SK-N-SH (cell line): ENCODE measurements at regions not wholly inside any gene's neighbourhood (a gene's known extent, or its start where the extent isn't known, plus 50 kb on each side); places are given as distances from the start of the nearest gene placed in this dataset.

ENCODE experiments used
- CTCF ChIP-seq: fragments of 200-600 bp; sonication (generic); IDR thresholded peaks from 2 replicates; pipeline ENCODE4 v1.6.1; 2017; ENCODE audit warnings: antibody characterized with exemption, mild to moderate bottlenecking, moderate library complexity
- JUND ChIP-seq: IDR thresholded peaks from 2 replicates; pipeline ENCODE4 v1.4.0; 2012
- MAX ChIP-seq: IDR thresholded peaks from 2 replicates; pipeline ENCODE4 v1.4.0; 2012; ENCODE audit warnings: low read depth
- MXI1 ChIP-seq: IDR thresholded peaks from 2 replicates; pipeline ENCODE4 v1.6.1; 2012; ENCODE audit warnings: mild to moderate bottlenecking, low read depth, low read length, improper control_type of control experiment
- POLR2AphosphoS5 ChIP-seq: IDR thresholded peaks from 2 replicates; pipeline ENCODE4 v1.6.1; 2012; ENCODE audit warnings: low read depth, low read length
- RAD21 ChIP-seq: IDR thresholded peaks from 2 replicates; pipeline ENCODE4 v1.6.1; 2012; ENCODE audit warnings: mild to moderate bottlenecking, low read length
- REST ChIP-seq: IDR thresholded peaks from 2 replicates; pipeline ENCODE4 v1.6.1; 2012; ENCODE audit warnings: mild to moderate bottlenecking, low read depth, low read length, moderate library complexity
- SMC3 ChIP-seq: IDR thresholded peaks from 2 replicates; pipeline ENCODE4 v1.6.1; 2012; ENCODE audit warnings: low read depth, low read length, improper control_type of control experiment
- TAF1 ChIP-seq: IDR thresholded peaks from 2 replicates; pipeline ENCODE4 v1.6.1; 2012; ENCODE audit warnings: low read depth, mild to moderate bottlenecking, low read length, moderate library complexity, borderline replicate concordance
- TEAD4 ChIP-seq: IDR thresholded peaks from 2 replicates; pipeline ENCODE4 v1.4.0; 2012; ENCODE audit warnings: mild to moderate bottlenecking, borderline replicate concordance; ENCODE audit not compliant: insufficient read depth
- USF1 ChIP-seq: IDR thresholded peaks from 2 replicates; pipeline ENCODE4 v1.4.0; 2012; ENCODE audit warnings: low read depth, borderline replicate concordance
- YY1 ChIP-seq: IDR thresholded peaks from 2 replicates; pipeline ENCODE4 v1.4.0; 2012; ENCODE audit warnings: low read depth, mild to moderate bottlenecking
- TF ChIP-seq, protein P1 (sequence below): IDR thresholded peaks from 2 replicates; pipeline ENCODE4 v1.4.0; 2012; ENCODE audit warnings: low read depth, borderline replicate concordance
- TF ChIP-seq, protein P2 (sequence below): fragments of 150-350 bp; IDR thresholded peaks from 2 replicates; pipeline ENCODE4 v1.6.1; 2017; ENCODE audit warnings: antibody characterized with exemption, low read length, low read depth, borderline replicate concordance

- TF ChIP-seq CTCF: no peak
- no peak for TF ChIP-seq MAX
- no peak for TF ChIP-seq JUND
- no peak for TF ChIP-seq SMC3
- TF ChIP-seq TAF1: no peak
- TF ChIP-seq, protein P1, sequence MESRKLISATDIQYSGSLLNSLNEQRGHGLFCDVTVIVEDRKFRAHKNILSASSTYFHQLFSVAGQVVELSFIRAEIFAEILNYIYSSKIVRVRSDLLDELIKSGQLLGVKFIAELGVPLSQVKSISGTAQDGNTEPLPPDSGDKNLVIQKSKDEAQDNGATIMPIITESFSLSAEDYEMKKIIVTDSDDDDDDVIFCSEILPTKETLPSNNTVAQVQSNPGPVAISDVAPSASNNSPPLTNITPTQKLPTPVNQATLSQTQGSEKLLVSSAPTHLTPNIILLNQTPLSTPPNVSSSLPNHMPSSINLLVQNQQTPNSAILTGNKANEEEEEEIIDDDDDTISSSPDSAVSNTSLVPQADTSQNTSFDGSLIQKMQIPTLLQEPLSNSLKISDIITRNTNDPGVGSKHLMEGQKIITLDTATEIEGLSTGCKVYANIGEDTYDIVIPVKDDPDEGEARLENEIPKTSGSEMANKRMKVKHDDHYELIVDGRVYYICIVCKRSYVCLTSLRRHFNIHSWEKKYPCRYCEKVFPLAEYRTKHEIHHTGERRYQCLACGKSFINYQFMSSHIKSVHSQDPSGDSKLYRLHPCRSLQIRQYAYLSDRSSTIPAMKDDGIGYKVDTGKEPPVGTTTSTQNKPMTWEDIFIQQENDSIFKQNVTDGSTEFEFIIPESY: no peak
- TF ChIP-seq RAD21: no peak
- no peak for TF ChIP-seq POLR2AphosphoS5
- TF ChIP-seq REST: no peak
- TF ChIP-seq, protein P2, sequence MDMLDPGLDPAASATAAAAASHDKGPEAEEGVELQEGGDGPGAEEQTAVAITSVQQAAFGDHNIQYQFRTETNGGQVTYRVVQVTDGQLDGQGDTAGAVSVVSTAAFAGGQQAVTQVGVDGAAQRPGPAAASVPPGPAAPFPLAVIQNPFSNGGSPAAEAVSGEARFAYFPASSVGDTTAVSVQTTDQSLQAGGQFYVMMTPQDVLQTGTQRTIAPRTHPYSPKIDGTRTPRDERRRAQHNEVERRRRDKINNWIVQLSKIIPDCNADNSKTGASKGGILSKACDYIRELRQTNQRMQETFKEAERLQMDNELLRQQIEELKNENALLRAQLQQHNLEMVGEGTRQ: no peak
- TF ChIP-seq YY1: no peak
- no peak for TF ChIP-seq MXI1
- no peak for TF ChIP-seq USF1
- TF ChIP-seq TEAD4: no peak
Observed at GRCh38 chr1:193974286-193974798, 787.9 kb upstream of the B3GALT2 start.
